Eye (tissue), 1 donor: ENCODE measurements at regions not wholly inside any gene's neighbourhood (a gene's known extent, or its start where the extent isn't known, plus 50 kb on each side); places are given as distances from the start of the nearest gene placed in this dataset.
A peak's percentile ranks its signal among the peaks of the same experiment; 100 is the strongest.

ENCODE experiments used
- DNase-seq: peaks from one replicate; pipeline ENCODE4 v3.0.0-alpha.2; 2015

GRCh38 chr22:49638001-49638400, 189.7 kb downstream of the BRD1 start:
- no peak for DNase-seq

GRCh38 chr22:49637255-49637760, 190.4 kb downstream of the BRD1 start:
- no peak for DNase-seq

DNA sequence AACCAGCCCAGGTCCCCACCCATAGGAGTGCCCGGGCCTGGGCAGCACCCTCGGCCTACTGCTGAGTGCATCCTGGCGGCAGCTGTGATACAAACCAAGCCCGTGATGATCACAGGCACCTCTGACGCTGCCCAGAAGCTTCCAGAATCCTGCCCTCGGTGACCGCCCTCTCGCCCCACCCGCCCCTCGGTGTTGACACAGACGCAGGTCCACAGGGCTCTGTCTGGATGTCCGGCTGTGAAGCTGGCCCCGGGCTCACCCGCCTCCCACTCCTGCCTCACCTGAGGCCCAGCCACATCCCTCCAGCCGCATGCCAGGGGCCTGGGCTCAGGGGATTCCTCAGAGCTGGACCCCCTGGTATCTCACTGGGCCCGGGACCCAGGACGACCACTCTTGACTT, 191.0 kb downstream of the BRD1 start:
- no peak for DNase-seq

DNA sequence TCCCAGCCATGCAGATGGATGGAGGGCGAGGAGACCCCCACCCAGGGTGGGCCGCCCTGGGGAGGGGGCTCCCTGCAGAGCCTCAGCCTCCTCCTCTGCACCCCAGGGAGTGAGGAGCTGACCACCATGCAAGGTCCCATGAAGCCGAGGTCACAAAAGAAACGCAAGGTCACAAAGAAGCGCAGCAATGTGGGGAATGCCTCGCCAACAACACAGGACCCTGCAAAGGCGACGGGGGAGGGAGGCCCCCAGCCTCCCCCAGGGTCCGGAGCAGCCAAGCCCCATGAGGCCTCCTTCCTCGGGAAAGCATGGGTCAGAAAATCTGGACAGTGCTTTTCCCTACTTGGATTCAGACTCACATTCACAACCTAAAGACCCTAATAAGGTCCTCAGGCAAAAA, 191.5 kb downstream of the BRD1 start:
- DNase-seq: no peak

DNA sequence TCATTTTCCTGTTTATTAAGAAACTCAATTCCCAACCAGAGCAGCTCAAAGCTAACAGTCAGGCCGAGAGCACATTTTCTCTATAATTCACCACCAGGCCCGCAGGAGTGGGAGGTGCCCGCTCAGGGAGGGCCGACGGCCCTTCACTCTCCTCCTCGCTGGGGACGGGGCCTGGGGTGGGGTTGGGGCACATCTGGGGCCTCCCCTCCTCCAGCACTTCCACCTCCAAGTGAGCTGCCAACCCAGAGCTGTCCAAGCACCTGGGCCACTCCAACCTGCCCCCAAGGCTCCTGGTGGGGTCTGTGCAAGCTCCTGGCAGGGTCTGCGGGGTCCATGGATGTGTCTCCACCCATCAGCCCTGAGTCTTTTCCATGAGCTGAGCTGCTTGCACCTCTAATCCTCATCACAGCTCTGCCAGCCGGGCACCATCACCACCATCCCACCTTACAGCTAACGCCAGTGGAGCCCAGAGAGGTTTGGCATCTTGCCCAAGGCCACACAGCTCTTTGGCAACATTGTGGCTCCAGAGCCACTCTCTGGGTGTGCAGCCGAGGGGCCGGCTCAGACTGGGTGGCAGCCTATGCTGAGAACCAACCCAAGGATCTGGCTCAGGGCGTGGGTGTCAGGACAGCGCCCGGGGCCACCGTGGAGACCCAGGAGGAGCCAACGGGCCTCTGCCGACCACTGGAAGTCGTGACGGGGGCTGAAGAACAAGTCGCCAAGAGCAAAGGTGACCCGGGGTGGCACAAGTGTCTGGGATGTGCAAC, 193.5 kb downstream of the BRD1 start:
- no peak for DNase-seq

GRCh38 chr22:49633010-49633324, 194.7 kb downstream of the BRD1 start:
- DNase-seq: no peak

DNA sequence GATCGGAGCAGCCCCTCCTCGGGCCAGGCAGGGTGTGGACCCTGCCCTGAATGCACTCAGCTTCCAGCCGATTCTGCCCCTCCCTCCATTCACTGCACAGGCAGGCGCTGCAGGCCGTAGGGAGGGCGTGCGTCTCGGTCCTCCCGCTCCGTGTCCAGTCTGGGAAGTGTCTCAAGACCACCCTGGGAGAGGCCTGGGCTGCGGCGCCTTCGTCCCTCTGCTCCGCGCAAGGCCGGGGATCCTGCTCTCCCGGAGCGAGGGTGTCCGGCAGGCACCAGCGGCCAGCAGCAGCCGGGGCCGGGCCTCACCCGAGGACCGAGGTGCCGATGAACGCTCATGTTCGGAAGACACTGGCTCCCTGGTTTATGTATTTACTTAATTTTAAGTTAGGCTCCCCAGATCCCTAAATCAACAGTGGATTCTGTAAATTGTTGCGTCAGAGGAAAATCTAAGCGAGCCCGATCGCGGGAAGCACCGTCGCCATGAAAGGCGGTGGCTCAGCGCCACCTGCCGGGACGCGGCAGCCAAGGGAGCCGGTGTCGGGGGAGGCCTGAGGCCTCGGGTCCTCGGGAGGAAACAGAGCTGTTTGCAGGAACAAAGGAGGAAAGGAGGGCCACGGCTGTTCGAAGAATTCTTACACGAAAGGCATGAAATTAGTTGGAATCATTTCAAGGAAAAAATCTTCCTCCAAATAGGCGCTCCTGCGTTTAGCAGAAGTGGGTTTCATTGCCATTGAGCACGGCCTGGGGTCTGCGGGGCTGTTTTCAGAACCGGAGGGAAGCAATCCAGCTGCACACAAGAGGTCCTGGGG, 195.3 kb downstream of the BRD1 start:
- DNase-seq: peak; percentile 94

- no peak for DNase-seq
Measured at GRCh38 chr22:49630448-49630946, 197.2 kb downstream of the BRD1 start.

DNA sequence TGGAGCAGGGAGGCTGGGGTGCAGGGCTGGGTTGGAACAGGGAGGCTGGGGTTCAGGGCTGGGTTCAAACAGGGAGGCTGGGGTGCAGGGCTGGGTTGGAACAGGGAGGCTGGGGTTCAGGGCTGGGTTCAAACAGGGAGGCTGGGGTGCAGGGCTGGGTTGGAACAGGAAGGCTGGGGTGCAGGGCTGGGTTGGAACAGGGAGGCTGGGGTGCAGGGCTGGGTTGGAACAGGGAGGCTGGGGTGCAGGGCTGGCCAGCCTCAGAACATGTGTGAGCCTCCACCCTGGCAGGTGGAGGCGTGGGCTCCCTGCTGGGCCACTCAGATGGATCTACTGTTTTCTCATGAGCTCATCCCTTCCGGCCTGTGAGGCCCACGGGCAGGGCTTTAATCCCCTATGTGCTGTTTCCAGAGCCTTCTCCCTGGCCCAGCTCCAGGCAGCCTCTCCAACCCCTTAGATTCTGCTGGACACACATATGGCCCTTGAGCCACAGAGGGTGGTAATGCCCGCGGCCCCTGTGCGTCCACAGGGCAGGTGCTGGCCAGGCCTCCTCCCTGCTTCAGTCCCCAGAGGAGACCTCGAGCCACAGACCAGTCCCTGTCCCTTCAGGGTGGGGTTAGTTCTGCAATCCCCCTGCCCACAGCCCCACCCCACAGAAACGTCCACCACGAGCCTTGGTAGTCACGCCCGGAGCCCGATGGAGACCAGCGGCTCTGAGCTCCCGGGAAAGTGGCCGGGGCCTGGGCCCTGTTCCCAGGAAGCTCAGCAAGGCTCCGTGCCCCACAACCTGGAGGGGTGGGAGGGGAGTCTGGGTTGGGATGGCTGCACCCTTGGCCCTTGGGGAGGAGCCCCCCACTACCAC, 197.9 kb downstream of the BRD1 start:
- peak; percentile 51 for DNase-seq

- DNase-seq: no peak
Measured at GRCh38 chr22:49629261-49629570, 198.5 kb downstream of the BRD1 start.

DNA sequence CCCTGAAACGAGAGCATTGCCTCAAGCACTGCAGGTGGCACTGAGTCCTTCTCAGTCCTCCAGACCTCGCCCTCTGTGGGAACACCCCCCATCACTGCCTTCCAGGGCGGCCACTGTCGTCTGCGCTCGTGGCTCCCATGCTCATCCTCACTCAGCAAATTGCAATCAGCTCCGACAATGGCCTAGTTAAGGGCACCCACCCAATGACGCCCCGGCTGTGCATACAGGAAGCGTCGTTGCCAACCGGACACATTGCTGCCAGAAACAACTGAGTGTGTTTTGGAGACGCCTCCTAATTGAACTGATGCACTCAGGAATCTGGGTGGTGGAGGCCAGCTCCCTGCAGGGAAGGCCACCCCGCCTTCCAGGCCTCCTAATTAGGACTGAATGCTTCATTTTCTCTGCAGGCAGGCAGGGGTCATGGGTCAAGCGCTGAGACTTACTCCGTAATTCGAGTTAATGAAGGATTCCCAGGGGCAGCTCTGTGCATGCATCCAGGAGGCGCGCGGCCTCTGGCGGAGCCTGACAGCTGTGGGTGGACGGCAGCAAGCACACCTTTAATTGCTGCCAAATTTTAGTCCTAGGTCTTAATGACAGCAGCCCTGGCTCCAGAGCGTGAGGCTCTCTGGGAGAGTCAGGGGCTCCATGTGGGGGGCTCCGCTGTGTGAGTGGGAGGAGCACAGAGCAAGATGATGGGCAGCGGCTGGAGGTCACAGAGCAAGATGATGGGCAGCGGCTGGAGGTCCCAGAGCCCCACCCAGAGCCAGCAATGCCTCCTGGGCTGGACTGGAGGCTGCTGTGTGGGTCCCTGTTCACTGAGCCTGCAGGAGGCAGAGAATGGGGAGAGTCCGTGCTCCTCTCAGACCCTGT, 199.0 kb downstream of the BRD1 start:
- DNase-seq: peak; percentile 96

GRCh38 chr22:49627217-49628181, 200.2 kb downstream of the BRD1 start:
- peak; percentile 52 for DNase-seq

DNA sequence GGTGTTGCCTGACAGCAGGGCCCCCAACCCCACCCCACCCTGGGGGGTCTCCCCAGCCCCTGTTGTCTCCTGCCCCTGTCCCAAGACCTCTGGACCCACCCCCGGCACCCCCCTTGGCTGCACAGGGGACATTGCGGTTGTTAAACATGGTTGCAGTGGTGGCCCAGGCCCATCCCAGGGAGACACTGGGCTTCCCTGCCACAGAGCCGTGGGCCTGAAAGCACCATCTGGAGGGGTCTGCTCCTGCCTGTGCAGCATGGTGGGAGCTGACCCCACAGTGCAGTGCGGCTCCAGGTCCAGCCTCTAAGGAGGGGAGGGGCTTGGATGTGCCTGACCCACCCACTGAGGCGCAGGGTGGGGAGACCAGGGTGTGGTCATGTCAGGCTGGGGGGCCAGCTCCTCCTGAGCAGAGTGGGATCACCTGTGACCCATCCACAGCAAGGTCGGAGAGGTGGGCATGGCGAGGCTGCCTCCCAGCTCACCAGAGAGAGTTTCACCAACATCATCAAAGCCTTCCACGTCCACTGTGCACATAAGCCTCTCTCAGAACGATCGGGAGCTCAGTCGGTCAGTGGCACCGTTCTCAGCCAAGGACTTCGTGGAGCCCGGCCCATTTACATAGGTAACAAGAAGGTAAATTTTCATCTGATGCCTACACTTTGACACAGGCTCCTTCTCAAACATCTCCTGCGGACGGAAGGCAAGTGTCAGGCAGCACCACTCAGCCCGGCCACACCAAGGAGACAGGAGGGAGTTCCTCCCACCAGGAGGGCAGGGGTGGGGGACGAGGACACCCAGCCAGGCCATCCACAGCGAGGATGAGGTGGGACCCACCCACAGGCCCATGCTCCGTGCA, 201.1 kb downstream of the BRD1 start:
- no peak for DNase-seq

- DNase-seq: no peak
Measured at GRCh38 chr22:49624421-49625177, 203.1 kb downstream of the BRD1 start.

GRCh38 chr22:49623715-49624114, 204.0 kb downstream of the BRD1 start:
- no peak for DNase-seq

- no peak for DNase-seq
Measured at GRCh38 chr22:49623176-49623575, 204.5 kb downstream of the BRD1 start.

DNA sequence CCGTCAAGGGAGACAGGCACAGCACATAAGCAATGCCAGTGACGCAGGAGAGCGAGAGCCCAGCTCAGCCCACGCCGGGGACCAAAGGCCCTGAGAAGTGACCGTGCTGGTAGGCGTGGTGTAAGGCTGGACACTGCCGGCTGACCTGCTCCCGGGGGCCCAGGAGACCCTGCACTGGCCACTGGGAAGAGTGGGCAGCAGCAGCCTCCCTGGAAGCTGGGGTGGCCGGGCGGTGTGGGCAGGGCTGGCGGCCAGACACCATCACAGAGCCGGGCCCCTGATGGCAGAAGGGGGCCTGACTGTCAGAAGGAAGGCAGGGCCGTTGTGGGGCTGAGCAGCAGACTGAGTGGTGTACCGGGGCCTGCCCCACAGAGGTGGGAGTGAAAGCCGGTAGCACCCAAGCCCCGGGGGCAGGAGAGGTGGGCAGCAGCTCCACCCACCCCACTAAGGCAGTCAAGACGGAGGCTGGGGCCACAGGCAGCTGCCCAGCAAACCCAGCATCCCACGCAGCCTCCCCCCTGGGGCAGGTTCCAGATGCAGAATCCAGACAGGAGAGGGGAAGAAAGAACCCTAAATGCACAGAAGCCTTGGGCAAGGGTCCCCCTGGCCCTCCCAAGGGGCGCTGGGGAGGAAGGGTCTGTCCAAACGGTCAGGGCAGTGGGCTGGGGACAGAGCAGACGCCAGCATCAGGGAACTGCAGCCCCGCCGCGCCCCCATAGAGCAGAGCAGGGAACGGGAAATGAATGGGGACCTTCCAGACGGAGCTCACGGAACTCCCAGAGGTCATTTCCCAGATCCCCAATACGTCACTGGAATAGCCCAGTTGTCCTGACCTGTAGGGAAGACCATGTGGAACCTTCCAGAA, 205.2 kb downstream of the BRD1 start:
- no peak for DNase-seq

GRCh38 chr22:49621601-49622210, 206.0 kb downstream of the BRD1 start:
- DNase-seq: no peak
